ENCODE measurements at regions not wholly inside any gene's neighbourhood (a gene's known extent, or its start where the extent isn't known, plus 50 kb on each side); places are given as distances from the start of the nearest gene placed in this dataset.
A peak's percentile ranks its signal among the peaks of the same experiment; 100 is the strongest.
"Not testable (repeated sequence)": the region's sequence is repeated elsewhere in the genome, so short reads cannot be mapped to it uniquely, and the experiment has no call there.

GRCh38 chr3:101913168-101913567 lies 63.9 kb downstream of the NFKBIZ start:
- H3K9me3 ChIP-seq (replicated peaks in 1 of 11), result peaks cover 0 to 42% (median 7%) of the 10 kb centered on the region in 11 experiments; a peak in 11 of 22 replicates
- no peaks in the 10 kb centered on the region for H3K27me3 ChIP-seq
- no peaks in the 10 kb centered on the region for H3K4me1 ChIP-seq
- no peaks in the 10 kb centered on the region for H4K20me1 ChIP-seq
- H3K4me3 ChIP-seq, result no peak overlapping the region
- 0 out of 22 replicates have a peak, but pooled peaks cover 0 to 4% (median 0%) of the 10 kb centered on the region in 11 experiments for H3K36me3 ChIP-seq
- no peak overlapping the region for H3K27ac ChIP-seq
- no peak overlapping the region for H3K9ac ChIP-seq
- H3K4me2 ChIP-seq, result no peak overlapping the region
- no peak for TF ChIP-seq Cebpa-rat (IDR thresholded peaks at IDR 0.05)

- not testable (repeated sequence) for H3K4me3 ChIP-seq
Observed at GRCh38 chr3:101917761-101918160, 68.4 kb downstream of the NFKBIZ start.

DNA sequence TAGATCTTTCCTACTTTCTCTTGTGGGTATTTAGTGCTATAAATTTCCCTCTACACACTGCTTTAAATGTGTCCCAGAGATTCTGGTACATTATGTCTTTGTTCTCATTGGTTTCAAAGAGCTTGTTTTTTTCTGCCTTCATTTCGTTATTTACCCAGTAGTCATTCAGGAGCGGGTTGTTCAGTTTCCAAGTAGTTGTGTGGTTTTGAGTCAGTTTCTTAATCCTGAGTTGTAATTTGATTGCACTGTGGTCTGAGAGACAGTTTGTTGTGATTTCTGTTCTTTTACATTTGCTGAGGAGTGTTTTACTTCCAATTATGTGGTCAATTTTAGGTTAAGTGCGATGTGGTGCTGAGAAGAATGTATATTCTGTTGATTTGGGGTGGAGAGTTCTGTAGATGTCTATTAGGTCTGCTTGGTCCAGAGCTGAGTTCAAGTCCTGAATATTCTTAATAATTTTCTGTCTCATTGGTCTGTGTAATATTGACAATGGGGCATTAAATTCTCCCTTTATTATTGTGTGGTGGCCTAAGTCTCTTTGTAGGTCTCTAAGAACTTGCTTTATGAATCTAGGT lies 72.9 kb downstream of the NFKBIZ start:
- Histone ChIP-seq H3K4me1 (peaks cover 0 to 30% (median 8%) of the 10 kb centered on the region in 10 experiments; a peak in 10 of 20 replicates), H3K9me3 (replicated peaks in 1 of 11) (peaks cover 0 to 79% (median 8%) of the 10 kb centered on the region in 11 experiments; a peak in 13 of 22 replicates)
- H3K4me3 ChIP-seq, H4K20me1 ChIP-seq, H3K36me3 ChIP-seq, H3K9ac ChIP-seq, H3K4me2 ChIP-seq, H3K27ac ChIP-seq, H3K27me3 ChIP-seq: not testable (repeated sequence)

More at GRCh38 chr3:101917761-101918160, 68.4 kb downstream of the NFKBIZ start:
- not testable (repeated sequence) for H3K27ac ChIP-seq, H3K36me3 ChIP-seq, H3K27me3 ChIP-seq, H3K4me1 ChIP-seq, H4K20me1 ChIP-seq, H3K9ac ChIP-seq, H3K4me2 ChIP-seq
- H3K9me3 ChIP-seq (replicated peaks in 1 of 11), result peaks cover 0 to 64% (median 8%) of the 10 kb centered on the region in 11 experiments; a peak in 13 of 22 replicates

GRCh38 chr3:101924621-101925020 lies 75.3 kb downstream of the NFKBIZ start:
- H3K27ac ChIP-seq, result peak overlapping the region in 7 of 11 experiments; percentile 3 to 69 (median 34); a peak in 11 of 22 replicates
- H3K9ac ChIP-seq, result peak overlapping the region in 1 of 11 experiments; percentile 15; a peak in 1 of 22 replicates
- H3K9me3 ChIP-seq (replicated peaks in 1 of 11), result peaks cover 0 to 57% (median 8%) of the 10 kb centered on the region in 11 experiments; a peak in 13 of 22 replicates
- not testable (repeated sequence) for H3K27me3 ChIP-seq, H3K36me3 ChIP-seq, H3K4me3 ChIP-seq, H4K20me1 ChIP-seq
- peak overlapping the region in 6 of 11 experiments; percentile 22 to 54 (median 43); a peak in 10 of 22 replicates for H3K4me2 ChIP-seq
- H3K4me1 ChIP-seq, result peaks cover 0 to 41% (median 11%) of the 10 kb centered on the region in 10 experiments; a peak in 10 of 20 replicates

GRCh38 chr3:101925124-101925523 lies 75.8 kb downstream of the NFKBIZ start:
- H3K36me3 ChIP-seq, H3K27me3 ChIP-seq, H3K9ac ChIP-seq, H3K4me3 ChIP-seq, H4K20me1 ChIP-seq: not testable (repeated sequence)
- H3K4me2 ChIP-seq, result peak overlapping the region in 5 of 11 experiments; percentile 29 to 54 (median 52); a peak in 10 of 22 replicates
- peaks cover 0 to 46% (median 13%) of the 10 kb centered on the region in 10 experiments; a peak in 10 of 20 replicates for H3K4me1 ChIP-seq
- peak overlapping the region in 6 of 11 experiments; percentile 19 to 69 (median 40); a peak in 9 of 22 replicates for H3K27ac ChIP-seq
- peaks cover 0 to 52% (median 5%) of the 10 kb centered on the region in 11 experiments; a peak in 13 of 22 replicates for H3K9me3 ChIP-seq (replicated peaks in 1 of 11)

- Histone ChIP-seq H3K36me3 (no peaks in the 10 kb centered on the region), H4K20me1 (no peaks in the 10 kb centered on the region), H3K4me3 (no peak overlapping the region), H3K9ac (no peak overlapping the region), H3K4me2 (peak overlapping the region in 3 of 11 experiments; percentile 29 to 52 (median 34); a peak in 3 of 22 replicates), H3K27me3 (no peaks in the 10 kb centered on the region), H3K4me1 (peaks cover 0 to 50% (median 13%) of the 10 kb centered on the region in 10 experiments; a peak in 10 of 20 replicates), H3K9me3 (replicated peaks in 1 of 11) (peaks cover 0 to 47% (median 2%) of the 10 kb centered on the region in 11 experiments; a peak in 11 of 22 replicates), H3K27ac (no peak overlapping the region)
- no peak for TF ChIP-seq Cebpa-rat (IDR thresholded peaks at IDR 0.05)
Observed at GRCh38 chr3:101925564-101925963, 76.2 kb downstream of the NFKBIZ start.

DNA sequence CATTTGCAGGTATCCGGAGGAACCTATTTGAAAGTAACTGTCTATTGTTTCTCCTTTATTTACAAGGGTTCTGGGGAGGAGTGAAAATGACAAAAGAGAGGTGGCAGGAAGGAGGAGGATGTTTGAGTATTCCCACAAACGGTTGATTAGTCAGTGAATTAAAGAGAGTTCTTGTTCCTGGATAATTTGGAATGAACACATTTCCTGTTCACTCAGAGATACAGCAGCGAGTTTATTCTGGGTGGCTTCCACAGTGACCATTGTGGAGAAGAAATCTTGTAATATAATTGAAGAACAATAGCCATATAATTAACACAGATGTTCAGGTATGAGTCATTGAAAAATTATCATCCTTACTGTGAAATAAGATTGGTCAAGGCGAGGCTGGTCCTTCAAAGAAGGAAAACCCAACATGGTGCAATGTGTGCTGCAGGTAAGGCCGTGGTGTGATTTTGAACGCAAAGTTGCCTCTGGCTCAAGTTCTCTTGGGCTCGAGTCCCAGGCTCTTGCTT lies 77.3 kb downstream of the NFKBIZ start:
- H3K27me3 ChIP-seq, result no peaks in the 10 kb centered on the region
- H3K4me3 ChIP-seq, result no peak overlapping the region
- H3K4me1 ChIP-seq, result peaks cover 0 to 54% (median 13%) of the 10 kb centered on the region in 10 experiments; a peak in 10 of 20 replicates
- H3K36me3 ChIP-seq, result no peaks in the 10 kb centered on the region
- peaks cover 0 to 36% (median 0%) of the 10 kb centered on the region in 11 experiments; a peak in 10 of 22 replicates for H3K9me3 ChIP-seq (replicated peaks in 1 of 11)
- peak overlapping the region in 5 of 11 experiments; percentile 8 to 59 (median 27); a peak in 8 of 22 replicates for H3K4me2 ChIP-seq
- TF ChIP-seq Cebpa-rat (IDR thresholded peaks at IDR 0.05), result no peak
- no peak overlapping the region for H3K9ac ChIP-seq
- H4K20me1 ChIP-seq, result no peaks in the 10 kb centered on the region
- no peak overlapping the region for H3K27ac ChIP-seq

DNA sequence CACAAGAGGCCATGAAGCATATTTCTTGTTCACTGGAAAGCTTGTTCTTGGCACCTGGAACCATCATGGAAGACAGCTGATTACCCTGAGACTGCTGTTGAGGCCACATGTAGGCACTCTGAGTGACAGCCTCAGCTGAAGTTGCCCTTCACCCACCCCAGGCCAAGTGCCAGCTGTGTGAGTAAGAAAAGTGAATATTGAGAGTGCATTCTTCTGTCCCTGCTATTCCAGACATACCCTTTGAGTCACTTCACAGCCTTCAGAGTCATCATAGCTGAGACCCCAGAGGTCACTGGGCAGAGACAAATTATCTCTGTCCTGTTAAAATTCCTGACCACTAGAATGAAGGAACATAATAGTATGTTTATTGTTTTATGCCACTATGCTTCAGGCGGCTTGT lies 79.6 kb downstream of the NFKBIZ start:
- no peak for TF ChIP-seq Cebpa-rat (IDR thresholded peaks at IDR 0.05)
- Histone ChIP-seq H3K27ac (no peak overlapping the region), H3K9ac (no peak overlapping the region)

DNA sequence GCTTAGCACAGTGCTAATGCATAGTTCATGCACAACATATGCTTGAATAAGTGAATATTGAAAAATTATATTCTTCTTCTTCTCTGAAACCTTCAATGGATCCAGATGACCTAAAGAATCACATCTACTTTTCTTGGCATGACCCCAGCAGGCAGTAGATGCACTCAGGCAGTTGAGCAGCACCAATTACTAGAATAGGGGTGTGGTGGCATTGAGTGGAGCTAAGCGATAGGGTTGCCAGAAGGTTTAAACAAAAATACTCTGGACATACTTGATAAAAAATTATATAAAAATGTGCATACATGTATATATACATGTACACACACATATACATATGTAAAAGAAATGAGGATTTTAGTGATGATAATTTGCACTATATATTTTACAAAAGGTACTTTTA lies 81.8 kb downstream of the NFKBIZ start:
- H4K20me1 ChIP-seq, result no peaks in the 10 kb centered on the region
- peaks cover 3 to 75% (median 27%) of the 10 kb centered on the region in 10 experiments; a peak in 18 of 20 replicates for H3K4me1 ChIP-seq
- H3K27ac ChIP-seq, result no peak overlapping the region
- H3K9me3 ChIP-seq (replicated peaks in 1 of 11), result peaks cover 0 to 26% (median 11%) of the 10 kb centered on the region in 11 experiments; a peak in 15 of 22 replicates
- TF ChIP-seq Cebpa-rat (IDR thresholded peaks at IDR 0.05), result no peak
- H3K27me3 ChIP-seq, result no peaks in the 10 kb centered on the region
- no peak overlapping the region for H3K4me2 ChIP-seq
- no peak overlapping the region for H3K4me3 ChIP-seq
- no peak overlapping the region for H3K9ac ChIP-seq
- no peaks in the 10 kb centered on the region for H3K36me3 ChIP-seq

More for the DNA sequence above, 79.6 kb downstream of the NFKBIZ start:
- H3K4me3 ChIP-seq, result no peak overlapping the region
- no peaks in the 10 kb centered on the region for H3K36me3 ChIP-seq
- H3K27me3 ChIP-seq, result no peaks in the 10 kb centered on the region
- H4K20me1 ChIP-seq, result no peaks in the 10 kb centered on the region
- peaks cover 0 to 76% (median 20%) of the 10 kb centered on the region in 10 experiments; a peak in 10 of 20 replicates for H3K4me1 ChIP-seq
- H3K4me2 ChIP-seq, result peak overlapping the region in 3 of 11 experiments; percentile 26 to 31 (median 30); a peak in 5 of 22 replicates
- peaks cover 0 to 21% (median 1%) of the 10 kb centered on the region in 11 experiments; a peak in 9 of 22 replicates for H3K9me3 ChIP-seq (replicated peaks in 1 of 11)

Measured in BLaER1 treated with 17β-estradiol and CSF1 and Interleukin-3, amounts not matched to agents 10 nM and 100 nM (cell line).